ENCODE measurements at regions not wholly inside any gene's neighbourhood (a gene's known extent, or its start where the extent isn't known, plus 50 kb on each side); places are given as distances from the start of the nearest gene placed in this dataset.
"Not testable (repeated sequence)": the region's sequence is repeated elsewhere in the genome, so short reads cannot be mapped to it uniquely, and the experiment has no call there.

DNA sequence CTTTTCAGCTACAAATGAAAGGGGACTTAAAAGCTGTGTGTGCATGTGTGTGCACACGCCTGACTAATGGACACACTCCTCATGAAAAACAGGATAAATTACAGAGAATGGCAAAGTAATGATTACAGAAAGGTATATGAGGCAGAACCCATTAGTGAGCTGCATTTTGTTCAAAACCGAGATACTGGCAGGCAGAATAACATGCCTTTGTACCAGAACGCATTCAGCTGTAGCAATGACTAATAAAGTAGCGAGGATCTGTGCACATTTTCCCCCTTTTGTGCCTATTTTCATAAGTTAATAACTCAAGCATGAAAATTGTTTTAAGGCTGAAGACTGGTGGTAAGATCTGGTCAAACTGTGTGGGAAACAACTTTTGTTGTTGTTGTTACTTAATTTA, 165.7 kb upstream of the PLGLB2 start:
- H3K27ac ChIP-seq; DNase-seq (ENCODE audit: low read depth, low spot score): not testable (repeated sequence)

DNA sequence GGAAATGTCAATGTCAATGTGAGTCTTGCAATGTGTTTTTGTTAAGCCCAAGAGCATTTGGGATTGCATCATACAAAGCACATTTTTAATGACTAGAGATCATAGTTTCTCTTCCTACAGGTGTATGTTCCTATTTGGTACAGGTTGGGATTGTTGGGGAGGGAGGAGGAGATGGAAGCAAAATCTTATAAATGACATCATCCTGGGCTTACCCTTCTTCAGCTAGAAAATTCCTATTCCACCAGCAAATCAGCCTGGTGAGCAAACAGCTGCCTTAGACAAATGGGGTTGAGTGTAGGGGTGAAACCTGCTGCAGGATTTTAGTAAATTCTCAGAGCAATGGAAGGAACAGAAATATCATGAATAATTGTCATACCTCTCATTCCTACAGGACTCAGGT, 165.3 kb upstream of the PLGLB2 start:
- not testable (repeated sequence) for DNase-seq (ENCODE audit: low read depth, low spot score); H3K27ac ChIP-seq

- not testable (repeated sequence) for DNase-seq (ENCODE audit: low read depth, low spot score); H3K27ac ChIP-seq
These were observed 164.5 kb upstream of the PLGLB2 start for GRCh38 chr2:87583370-87583769.

GRCh38 chr2:87583803-87584202, 164.1 kb upstream of the PLGLB2 start:
- DNase-seq (ENCODE audit: low read depth, low spot score); H3K27ac ChIP-seq: not testable (repeated sequence)

GRCh38 chr2:87584268-87584906, 163.5 kb upstream of the PLGLB2 start:
- not testable (repeated sequence) for H3K27ac ChIP-seq; DNase-seq (ENCODE audit: low read depth, low spot score)

DNA sequence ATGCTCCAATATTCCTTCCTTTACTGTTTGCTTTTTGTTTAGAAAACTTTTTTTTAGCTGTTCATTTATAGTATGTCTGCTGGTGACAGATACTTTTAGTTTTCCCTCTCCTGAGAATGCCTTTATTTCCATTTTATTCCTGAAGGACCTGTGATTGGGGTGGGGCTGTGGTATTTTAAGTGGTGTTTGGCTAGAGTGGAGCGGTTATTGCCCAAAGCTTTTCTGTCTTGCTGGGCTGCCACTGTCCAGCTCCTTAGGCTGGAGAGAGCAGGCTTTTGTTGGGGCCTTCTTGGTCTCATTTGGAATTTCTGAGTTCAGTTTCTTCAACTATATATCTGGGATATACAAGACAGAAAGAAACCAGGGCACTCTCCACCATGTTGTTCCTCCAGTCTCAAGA, 160.0 kb upstream of the PLGLB2 start:
- not testable (repeated sequence) for DNase-seq (ENCODE audit: low read depth, low spot score); H3K27ac ChIP-seq

- not testable (repeated sequence) for H3K27ac ChIP-seq; DNase-seq (ENCODE audit: low read depth, low spot score)
These were observed 154.9 kb upstream of the PLGLB2 start for GRCh38 chr2:87592974-87593373.

DNA sequence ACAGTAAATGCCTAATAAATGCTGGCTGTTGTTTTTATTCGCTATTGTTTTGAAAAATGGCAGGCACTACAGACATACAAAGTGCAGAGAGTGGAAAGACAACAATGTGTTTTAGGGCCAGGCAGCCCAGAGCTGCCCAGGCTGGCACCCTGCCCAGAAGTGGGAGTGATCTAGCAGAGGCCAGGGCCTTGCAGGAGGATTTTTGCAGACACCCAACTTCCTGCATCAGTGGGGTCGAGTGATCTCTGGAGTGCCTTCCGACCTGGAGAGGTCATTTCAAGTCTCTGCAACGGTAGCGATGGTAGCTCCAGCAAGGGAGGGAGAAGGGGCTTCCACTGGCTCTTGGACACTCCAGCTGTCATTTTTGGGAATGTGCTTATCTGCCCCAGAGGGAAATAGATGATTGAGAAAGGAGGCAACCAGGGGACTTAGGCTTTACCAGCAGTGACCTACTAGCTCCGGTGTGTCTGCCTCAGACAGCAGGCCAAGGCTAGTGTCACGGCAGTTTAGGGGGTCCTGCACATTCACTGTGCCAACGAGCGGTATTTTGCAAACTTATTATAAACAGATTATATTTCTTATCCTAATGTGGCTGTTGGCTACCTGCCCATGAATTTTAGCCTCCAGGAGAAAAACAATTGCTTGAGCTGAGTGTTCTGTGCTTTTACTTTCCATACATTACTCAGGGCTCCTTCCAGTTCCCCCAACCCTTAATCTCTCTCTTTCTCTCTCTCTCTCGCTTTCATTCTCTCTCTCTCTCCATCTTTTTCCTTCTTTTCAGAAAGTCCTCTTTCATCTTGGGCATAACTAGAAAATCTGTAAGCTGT, 153.9 kb upstream of the PLGLB2 start:
- DNase-seq (ENCODE audit: low read depth, low spot score); H3K27ac ChIP-seq: not testable (repeated sequence)

- not testable (repeated sequence) for DNase-seq (ENCODE audit: low read depth, low spot score); H3K27ac ChIP-seq
These were observed 153.3 kb upstream of the PLGLB2 start for GRCh38 chr2:87594611-87594992.

DNA sequence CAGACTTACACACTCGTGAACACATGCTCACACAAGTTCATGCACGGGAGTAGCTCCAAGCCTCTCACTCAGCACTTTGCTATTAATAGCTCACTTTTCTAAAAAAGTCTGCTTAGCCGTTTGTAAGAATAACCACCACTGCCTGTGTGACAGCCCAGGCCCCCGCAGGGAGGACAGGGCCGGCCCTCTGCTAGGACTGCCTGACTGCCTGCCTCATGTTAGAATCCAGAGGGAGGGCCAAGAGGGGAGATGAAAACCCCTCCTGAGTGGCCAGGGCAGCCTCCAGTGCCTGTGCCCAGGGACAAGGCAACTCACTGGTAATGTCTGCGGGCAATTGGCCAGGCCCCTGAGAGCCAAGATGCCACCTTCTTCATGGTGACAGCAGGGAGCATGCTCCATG, 152.9 kb upstream of the PLGLB2 start:
- not testable (repeated sequence) for DNase-seq (ENCODE audit: low read depth, low spot score)

GRCh38 chr2:87600961-87601360, 146.9 kb upstream of the PLGLB2 start:
- not testable (repeated sequence) for DNase-seq (ENCODE audit: low read depth, low spot score)

More for the DNA sequence above, 152.9 kb upstream of the PLGLB2 start:
- not testable (repeated sequence) for H3K27ac ChIP-seq

GRCh38 chr2:87602118-87602517, 145.8 kb upstream of the PLGLB2 start:
- DNase-seq (ENCODE audit: low read depth, low spot score); H3K27ac ChIP-seq: not testable (repeated sequence)

More at GRCh38 chr2:87600961-87601360, 146.9 kb upstream of the PLGLB2 start:
- H3K27ac ChIP-seq = not testable (repeated sequence)

DNA sequence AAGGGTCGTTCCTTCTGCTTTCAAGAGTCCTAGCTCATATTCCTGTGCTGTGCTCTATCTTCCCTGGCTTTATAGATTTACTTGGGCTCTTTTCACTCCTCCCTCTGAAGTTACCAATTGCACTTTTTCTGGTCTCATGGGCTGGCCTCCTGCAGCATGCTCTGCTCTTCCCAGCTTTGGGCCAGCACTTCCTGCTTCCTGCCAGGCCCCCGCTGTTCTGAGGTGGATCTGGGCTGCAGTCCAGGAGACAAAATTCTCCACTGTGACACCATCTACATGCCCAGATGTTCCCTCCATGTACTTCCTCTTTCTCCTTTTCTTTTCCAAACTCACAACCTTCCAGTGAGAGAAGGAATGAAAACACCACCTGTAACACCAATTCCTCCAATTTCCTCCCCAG, 145.2 kb upstream of the PLGLB2 start:
- not testable (repeated sequence) for DNase-seq (ENCODE audit: low read depth, low spot score); H3K27ac ChIP-seq

- H3K27ac ChIP-seq; DNase-seq (ENCODE audit: low read depth, low spot score): not testable (repeated sequence)
These were observed 144.2 kb upstream of the PLGLB2 start for GRCh38 chr2:87603418-87604278.

DNA sequence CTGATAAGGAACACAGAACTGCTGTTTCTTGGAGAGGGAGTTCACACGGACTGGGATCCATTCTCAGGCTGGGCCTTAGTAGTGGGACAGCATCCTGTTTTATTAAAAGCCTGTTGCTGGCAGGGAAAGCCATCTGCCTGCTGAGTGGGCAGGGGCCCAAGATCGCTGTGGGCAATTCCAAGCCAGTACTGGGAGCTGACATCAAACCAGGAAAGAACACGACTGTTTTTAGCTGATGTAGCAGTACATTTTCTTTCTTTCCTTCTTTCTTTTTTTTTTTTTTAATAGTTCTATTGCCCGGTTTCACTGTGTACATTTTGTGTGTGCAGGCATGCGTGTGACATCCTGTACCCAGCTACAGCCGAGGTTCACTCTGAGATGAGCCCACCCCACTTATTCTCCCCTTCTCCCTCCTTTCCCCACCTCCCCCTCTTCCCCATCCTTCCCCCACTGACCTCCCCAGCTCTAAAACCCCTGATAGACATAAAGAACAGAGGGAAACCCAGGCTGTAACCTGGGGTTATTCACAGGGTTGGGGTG, 143.5 kb upstream of the PLGLB2 start:
- H3K27ac ChIP-seq; DNase-seq (ENCODE audit: low read depth, low spot score): not testable (repeated sequence)

- not testable (repeated sequence) for DNase-seq (ENCODE audit: low read depth, low spot score); H3K27ac ChIP-seq
These were observed 142.9 kb upstream of the PLGLB2 start for GRCh38 chr2:87604980-87605379.

DNA sequence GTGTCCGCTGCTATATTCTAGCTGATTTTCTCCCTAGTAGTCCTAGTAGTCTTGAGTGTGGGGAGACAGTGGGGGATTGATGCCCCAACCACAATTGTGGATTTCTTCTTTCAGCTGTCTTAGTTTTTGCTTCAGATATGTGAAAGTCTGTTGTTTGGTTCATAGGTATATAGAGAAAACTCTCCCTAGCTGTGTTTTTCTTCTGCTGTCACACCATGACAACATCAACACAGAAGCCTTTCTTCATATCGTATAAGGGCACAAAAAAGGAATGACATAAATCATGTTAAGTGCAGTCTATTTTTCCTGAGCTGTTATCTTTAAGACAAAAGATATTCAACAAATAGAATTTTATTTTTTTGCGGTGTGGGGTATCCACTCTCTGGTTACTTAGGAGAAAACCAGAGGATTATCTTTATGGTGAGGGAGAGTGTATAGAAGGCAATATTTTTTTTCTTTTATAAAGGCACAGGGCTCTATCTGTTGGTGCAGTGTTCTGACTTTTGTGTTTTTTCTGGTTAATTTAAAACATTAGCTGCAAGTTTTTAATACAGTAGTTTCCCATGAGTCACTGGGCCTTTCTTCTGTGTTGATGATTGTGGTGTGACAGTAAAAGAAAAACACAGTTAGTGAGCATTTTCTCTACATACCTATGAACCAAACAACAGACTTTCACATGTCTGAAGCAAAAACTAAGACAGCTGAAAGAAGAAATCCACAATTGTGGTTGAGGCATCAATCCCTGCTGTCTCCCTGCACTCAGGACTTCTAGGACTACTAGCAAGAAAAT, 139.3 kb upstream of the PLGLB2 start:
- H3K27ac ChIP-seq; DNase-seq (ENCODE audit: low read depth, low spot score): not testable (repeated sequence)

DNA sequence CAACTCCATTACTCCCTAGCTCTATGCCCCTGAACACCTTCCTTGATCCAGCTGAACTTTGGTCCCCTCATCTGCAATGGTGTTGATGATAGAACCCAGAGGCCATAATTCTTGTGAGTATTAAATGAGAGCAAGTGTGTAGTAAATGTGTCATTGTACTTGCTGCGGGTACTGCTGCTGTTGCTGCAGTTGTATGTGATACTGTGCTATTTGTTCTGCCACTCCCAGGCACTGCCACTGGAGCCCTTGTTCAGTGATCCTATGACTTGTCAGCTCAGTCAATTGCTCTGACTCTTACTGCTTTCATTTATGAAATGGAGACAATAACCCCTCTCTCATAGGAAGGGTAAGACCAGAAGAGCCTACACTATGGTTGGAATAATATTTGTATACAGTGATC, 136.9 kb upstream of the PLGLB2 start:
- not testable (repeated sequence) for H3K27ac ChIP-seq; DNase-seq (ENCODE audit: low read depth, low spot score)

- not testable (repeated sequence) for H3K27ac ChIP-seq
These were observed 136.5 kb upstream of the PLGLB2 start for GRCh38 chr2:87611416-87611815.

More at GRCh38 chr2:87611416-87611815, 136.5 kb upstream of the PLGLB2 start:
- DNase-seq (ENCODE audit: low read depth, low spot score) = not testable (repeated sequence)
